Naive thymus-derived CD4-positive, alpha-beta T cell (primary cell): ENCODE measurements at regions not wholly inside any gene's neighbourhood (a gene's known extent, or its start where the extent isn't known, plus 50 kb on each side); places are given as distances from the start of the nearest gene placed in this dataset.

ENCODE experiments used
- ATAC-seq: fragments of 150-1000 bp; cut with Tn5 transposase; 2 replicates; pipeline ENCODE4 v1.10.0; 2021; ENCODE audit warnings: mild to moderate bottlenecking, moderate library complexity
- CTCF ChIA-PET: fragments of 350-600 bp; sonication (Branson Sonifier 250); formaldehyde crosslinking; loops from one replicate; lab custom pipeline; 2021; ENCODE audit warnings: antibody characterized with exemption; lab: Charles Lee
- POLR2A ChIA-PET: fragments of 350-600 bp; sonication (Branson Sonifier 250); formaldehyde crosslinking; loops from one replicate; lab custom pipeline; 2021; ENCODE audit warnings: antibody characterized with exemption, inconsistent platforms; lab: Charles Lee
- DNase-seq, 9 donors: peaks; one replicate each; pipeline versions ENCODE4 v3.0.0 to v3.0.0-alpha.2; 2020 to 2022; ENCODE audit warnings: mixed read lengths in 1 of 9
- H3K27ac ChIP-seq: one replicate; pipeline ENCODE4 v1.7.0; 2013; ENCODE audit warnings: mild to moderate bottlenecking, low read depth, low read length, moderate library complexity
- H3K27me3 ChIP-seq, 2 donors: one replicate each; pipeline ENCODE4 v1.7.0; 2013; ENCODE audit warnings: low read length in 2 of 2, mild to moderate bottlenecking in 2 of 2, moderate library complexity in 2 of 2; ENCODE audit not compliant: control insufficient read depth in 2 of 2, insufficient read depth in 2 of 2
- H3K36me3 ChIP-seq, 3 experiments: 1 replicate in 2 of 3; 2 replicates in 1 of 3; pipeline ENCODE4 v1.7.0; 2013; ENCODE audit warnings: low read length in 3 of 3, mild to moderate bottlenecking in 3 of 3, moderate library complexity in 1 of 3; ENCODE audit not compliant: insufficient read depth in 3 of 3, control insufficient read depth in 2 of 3
- H3K4me1 ChIP-seq, 2 donors: one replicate each; pipeline ENCODE4 v1.7.0; 2013; ENCODE audit warnings: low read length in 2 of 2, mild to moderate bottlenecking in 2 of 2, moderate library complexity in 1 of 2; ENCODE audit not compliant: control insufficient read depth in 2 of 2, insufficient read depth in 2 of 2
- H3K4me3 ChIP-seq: 2 replicates; pipeline ENCODE4 v1.7.0; 2013; ENCODE audit warnings: mild to moderate bottlenecking, low read length
- H3K9me3 ChIP-seq, 3 experiments: 1 replicate in 2 of 3; 2 replicates in 1 of 3; pipeline ENCODE4 v1.7.0; 2013; ENCODE audit warnings: low read length in 3 of 3; ENCODE audit not compliant: control insufficient read depth in 2 of 3
- H3K27ac Mint-ChIP-seq, 9 donors: one replicate each; pipeline ENCODE4 v1.8.0; 2020 to 2022; ENCODE audit warnings: mixed read lengths in 9 of 9, mild to moderate bottlenecking in 8 of 9, moderate library complexity in 5 of 9, inconsistent platforms in 2 of 9
- H3K27me3 Mint-ChIP-seq, 5 donors: one replicate each; pipeline ENCODE4 v1.8.0; 2021 to 2022; ENCODE audit warnings: mixed read lengths in 5 of 5, mild to moderate bottlenecking in 1 of 5
- H3K36me3 Mint-ChIP-seq, 5 donors: one replicate each; pipeline ENCODE4 v1.8.0; 2020 to 2022; ENCODE audit warnings: mixed read lengths in 5 of 5, mild to moderate bottlenecking in 3 of 5, inconsistent platforms in 1 of 5
- H3K4me1 Mint-ChIP-seq, 7 donors: one replicate each; pipeline ENCODE4 v1.8.0; 2020 to 2022; ENCODE audit warnings: mixed read lengths in 7 of 7, mild to moderate bottlenecking in 3 of 7, inconsistent platforms in 1 of 7
- H3K4me3 Mint-ChIP-seq, 10 donors: one replicate each; pipeline ENCODE4 v1.8.0; 2020 to 2022; ENCODE audit warnings: mild to moderate bottlenecking in 10 of 10, mixed read lengths in 10 of 10, moderate library complexity in 6 of 10, inconsistent platforms in 2 of 10
- H3K9me3 Mint-ChIP-seq, 11 donors: one replicate each; pipeline ENCODE4 v1.8.0; 2020 to 2022; ENCODE audit warnings: mixed read lengths in 11 of 11, mild to moderate bottlenecking in 4 of 11, inconsistent platforms in 1 of 11, moderate library complexity in 1 of 11
- intact Hi-C, 2 donors: fragments of 100-400 bp; cut with micrococcal nuclease; formaldehyde crosslinking; loops; one replicate each; pipeline ENCODE4 v1.15.1; 2023

- Histone ChIP-seq H3K27me3 (no peaks in the 10 kb centered on the region), H3K27ac (no peak overlapping the region), H3K4me1 (no peaks in the 10 kb centered on the region), H3K9me3 (no peaks in the 10 kb centered on the region), H3K36me3 (no peaks in the 10 kb centered on the region), H3K4me3 (no peak overlapping the region)
- DNase-seq: no peak
- intact Hi-C loops: no loop called here
- Mint-ChIP-seq H3K27me3 (no peaks in the 10 kb centered on the region), H3K4me1 (no peaks in the 10 kb centered on the region), H3K36me3 (no peaks in the 10 kb centered on the region), H3K27ac (no peak overlapping the region), H3K9me3 (peaks cover 0 to 9% (median 0%) of the 10 kb centered on the region in 11 donors), H3K4me3 (no peak overlapping the region)
- ChIA-PET POLR2A (no interaction called here), CTCF (no interaction called here)
- no peak for ATAC-seq
Observed at GRCh38 chr18:73563345-73563744, 584.3 kb downstream of the FBXO15 start.

- DNase-seq (no peak), ATAC-seq (no peak)
- Histone ChIP-seq H3K9me3 (no peaks in the 10 kb centered on the region), H3K4me3 (no peak overlapping the region), H3K27me3 (no peaks in the 10 kb centered on the region), H3K27ac (no peak overlapping the region), H3K36me3 (no peaks in the 10 kb centered on the region), H3K4me1 (no peaks in the 10 kb centered on the region)
- CTCF ChIA-PET: no interaction called here
- Mint-ChIP-seq H3K27ac (no peak overlapping the region), H3K9me3 (peaks cover 0 to 11% (median 2%) of the 10 kb centered on the region in 11 donors), H3K27me3 (no peaks in the 10 kb centered on the region), H3K36me3 (no peaks in the 10 kb centered on the region), H3K4me1 (no peaks in the 10 kb centered on the region), H3K4me3 (no peak overlapping the region)
- intact Hi-C loops: no loop called here
- POLR2A ChIA-PET: no interaction called here
Observed at GRCh38 chr18:73556904-73557303, 590.7 kb downstream of the FBXO15 start.

DNA sequence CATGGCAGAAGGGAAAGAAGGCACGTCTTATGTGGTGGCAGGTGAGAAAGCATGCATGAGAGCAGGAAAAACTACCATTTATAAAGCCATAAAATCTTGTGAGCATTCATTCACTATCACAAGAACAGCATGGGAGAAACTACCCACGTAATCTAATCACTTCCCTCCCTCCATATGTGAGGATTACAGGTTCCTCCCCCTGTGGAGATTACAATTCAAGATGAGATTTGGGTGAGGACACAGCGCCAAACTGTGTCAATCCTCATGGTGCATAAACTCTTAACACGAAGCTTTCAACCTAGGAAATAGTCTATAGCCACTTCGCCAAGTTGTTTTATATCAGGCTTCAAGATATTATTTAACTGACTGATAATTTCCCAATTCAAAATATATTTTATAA, 595.5 kb downstream of the FBXO15 start:
- Mint-ChIP-seq H3K4me1 (no peaks in the 10 kb centered on the region), H3K4me3 (no peak overlapping the region), H3K36me3 (no peaks in the 10 kb centered on the region), H3K9me3 (peaks cover 0 to 8% (median 2%) of the 10 kb centered on the region in 11 donors), H3K27me3 (no peaks in the 10 kb centered on the region), H3K27ac (no peak overlapping the region)
- H3K27ac ChIP-seq: no peak overlapping the region
- ChIA-PET CTCF (no interaction called here), POLR2A (interaction anchor here (0.7 kb wide), 1 partner anchor 15 kb away, joined by 3 read pairs; no protein-coding TSS in a partner anchor)
- H3K27me3 ChIP-seq: no peaks in the 10 kb centered on the region
- H3K36me3 ChIP-seq: no peaks in the 10 kb centered on the region
- no peaks in the 10 kb centered on the region for H3K9me3 ChIP-seq
- H3K4me1 ChIP-seq: no peaks in the 10 kb centered on the region
- H3K4me3 ChIP-seq: no peak overlapping the region
- intact Hi-C loops: no loop called here
- DNase-seq: no peak
- ATAC-seq: no peak

DNA sequence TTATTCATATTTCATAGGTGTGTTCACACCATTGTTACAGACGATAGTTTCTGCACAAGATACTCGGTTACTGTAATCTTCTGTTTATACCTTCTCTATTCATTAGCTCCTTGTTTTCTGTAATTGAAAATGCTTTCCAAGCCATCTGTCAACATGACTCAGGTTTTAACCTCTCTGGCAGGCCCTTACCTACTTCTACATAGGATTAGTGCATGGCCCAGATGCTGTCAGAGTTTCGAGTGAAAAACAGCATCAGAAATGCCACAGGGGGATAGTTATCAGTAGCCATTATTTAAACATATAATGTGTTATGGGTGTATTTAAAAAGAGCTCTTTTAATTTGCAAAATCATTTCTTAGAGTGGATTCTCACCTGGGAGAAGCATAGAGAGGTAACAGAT, 596.4 kb downstream of the FBXO15 start:
- intact Hi-C loops: no loop called here
- Mint-ChIP-seq H3K27me3 (no peaks in the 10 kb centered on the region), H3K27ac (no peak overlapping the region), H3K4me3 (no peak overlapping the region), H3K4me1 (no peaks in the 10 kb centered on the region), H3K9me3 (peaks cover 0 to 8% (median 2%) of the 10 kb centered on the region in 11 donors), H3K36me3 (no peaks in the 10 kb centered on the region)
- no peak overlapping the region for H3K4me3 ChIP-seq
- H3K36me3 ChIP-seq: no peaks in the 10 kb centered on the region
- no peak for DNase-seq
- POLR2A ChIA-PET: interaction anchor here (0.7 kb wide), 1 partner anchor 14 kb away, joined by 3 read pairs; no protein-coding TSS in a partner anchor
- CTCF ChIA-PET: no interaction called here
- ATAC-seq: no peak
- H3K27me3 ChIP-seq: no peaks in the 10 kb centered on the region
- H3K4me1 ChIP-seq: no peaks in the 10 kb centered on the region
- H3K27ac ChIP-seq: no peak overlapping the region
- no peaks in the 10 kb centered on the region for H3K9me3 ChIP-seq

DNA sequence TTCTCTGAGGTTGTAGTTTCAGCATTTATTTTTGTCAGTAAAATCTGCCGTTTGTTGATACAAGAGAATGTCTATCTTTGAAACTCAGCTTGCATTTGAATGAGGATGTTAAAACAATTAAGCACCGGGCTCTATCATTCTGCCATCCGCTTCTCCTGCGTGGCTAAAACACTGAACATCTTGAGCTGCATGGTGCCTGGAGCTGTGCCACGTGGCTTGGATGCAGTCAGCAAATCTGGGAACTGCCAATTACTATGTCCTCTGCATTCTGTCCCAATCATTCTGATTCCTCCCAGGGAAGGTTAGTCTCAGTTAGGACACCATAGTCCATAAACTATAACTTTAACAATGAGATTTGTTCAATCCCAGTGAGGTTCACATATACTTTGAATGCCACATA, 598.4 kb downstream of the FBXO15 start:
- CTCF ChIA-PET: no interaction called here
- no peaks in the 10 kb centered on the region for H3K9me3 Mint-ChIP-seq
- POLR2A ChIA-PET: no interaction called here
- Histone ChIP-seq H3K36me3 (no peaks in the 10 kb centered on the region), H3K9me3 (no peaks in the 10 kb centered on the region), H3K27me3 (no peaks in the 10 kb centered on the region), H3K4me3 (no peak overlapping the region), H3K27ac (no peak overlapping the region), H3K4me1 (no peaks in the 10 kb centered on the region)
- H3K27me3 Mint-ChIP-seq: no peaks in the 10 kb centered on the region
- DNase-seq (no peak), ATAC-seq (no peak)
- intact Hi-C loops: no loop called here
- no peak overlapping the region for H3K27ac Mint-ChIP-seq
- H3K4me1 Mint-ChIP-seq: no peaks in the 10 kb centered on the region
- no peaks in the 10 kb centered on the region for H3K36me3 Mint-ChIP-seq
- H3K4me3 Mint-ChIP-seq: no peak overlapping the region

DNA sequence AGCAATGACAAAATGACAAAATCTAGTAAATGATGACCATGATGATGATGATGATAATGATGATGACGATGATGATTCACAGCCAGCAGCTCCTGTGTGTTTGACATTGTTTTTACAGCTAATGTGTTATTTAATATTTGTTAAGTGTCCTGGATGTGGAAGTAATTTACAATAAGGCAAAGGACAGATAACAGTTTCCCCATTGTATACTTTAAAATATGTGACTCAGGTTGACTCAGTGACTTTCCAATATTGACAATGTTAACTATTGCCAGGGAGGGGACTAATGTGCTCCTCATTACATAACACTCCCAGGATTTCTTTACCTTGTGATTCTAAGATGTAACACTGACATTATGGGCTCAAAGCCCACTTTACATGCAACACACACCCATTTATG, 602.2 kb downstream of the FBXO15 start:
- no peak for ATAC-seq
- no peak overlapping the region for H3K4me3 Mint-ChIP-seq

DNA sequence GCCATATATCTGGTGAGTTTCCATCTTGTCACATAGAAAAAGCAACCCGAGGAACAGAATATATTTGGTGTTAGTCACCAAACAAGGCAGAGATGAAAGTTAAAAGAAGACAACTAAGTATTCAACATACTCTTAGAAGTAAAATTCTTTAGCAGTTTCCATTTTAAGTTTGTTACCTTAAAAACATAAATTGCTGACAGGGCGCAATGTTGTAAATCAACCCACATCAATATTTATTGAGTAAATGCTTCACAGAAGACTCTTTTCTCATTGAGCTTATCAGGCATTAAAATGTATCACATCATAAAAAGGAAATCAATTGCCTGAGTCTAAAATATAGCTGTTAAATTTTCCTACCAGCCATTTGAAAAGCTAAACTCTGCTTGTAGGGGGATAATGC, 603.0 kb downstream of the FBXO15 start:
- H3K36me3 Mint-ChIP-seq: no peaks in the 10 kb centered on the region
- intact Hi-C loops: no loop called here
- H3K9me3 Mint-ChIP-seq: peaks cover 0 to 6% (median 0%) of the 10 kb centered on the region in 11 donors
- CTCF ChIA-PET: no interaction called here
- no peak overlapping the region for H3K4me3 Mint-ChIP-seq
- H3K4me3 ChIP-seq: no peak overlapping the region
- POLR2A ChIA-PET: no interaction called here
- no peak for DNase-seq
- no peaks in the 10 kb centered on the region for H3K4me1 ChIP-seq
- no peaks in the 10 kb centered on the region for H3K9me3 ChIP-seq
- no peaks in the 10 kb centered on the region for H3K36me3 ChIP-seq
- no peak for ATAC-seq
- no peaks in the 10 kb centered on the region for H3K27me3 Mint-ChIP-seq
- no peaks in the 10 kb centered on the region for H3K27me3 ChIP-seq
- no peaks in the 10 kb centered on the region for H3K4me1 Mint-ChIP-seq
- no peak overlapping the region for H3K27ac ChIP-seq
- no peak overlapping the region for H3K27ac Mint-ChIP-seq

More for the DNA sequence above, 602.2 kb downstream of the FBXO15 start:
- Mint-ChIP-seq H3K36me3 (no peaks in the 10 kb centered on the region), H3K4me1 (no peaks in the 10 kb centered on the region), H3K27me3 (no peaks in the 10 kb centered on the region), H3K27ac (no peak overlapping the region), H3K9me3 (peaks cover 0 to 6% (median 0%) of the 10 kb centered on the region in 11 donors)
- no peaks in the 10 kb centered on the region for H3K27me3 ChIP-seq
- no peaks in the 10 kb centered on the region for H3K36me3 ChIP-seq
- no peaks in the 10 kb centered on the region for H3K4me1 ChIP-seq
- no peaks in the 10 kb centered on the region for H3K9me3 ChIP-seq
- H3K4me3 ChIP-seq: no peak overlapping the region
- H3K27ac ChIP-seq: no peak overlapping the region
- CTCF ChIA-PET: no interaction called here
- POLR2A ChIA-PET: no interaction called here
- DNase-seq: no peak
- intact Hi-C loops: no loop called here
